Left lobe of liver (tissue), 2 donors: ENCODE measurements at regions not wholly inside any gene's neighbourhood (a gene's known extent, or its start where the extent isn't known, plus 50 kb on each side); places are given as distances from the start of the nearest gene placed in this dataset.
"Not testable (repeated sequence)": the region's sequence is repeated elsewhere in the genome, so short reads cannot be mapped to it uniquely, and the experiment has no call there.

Experiments
- ATAC-seq: fragments of 200-7000 bp; cut with Tn5 transposase; one replicate; pipeline ENCODE4 v1.9.1; 2020; ENCODE audit warnings: mild to moderate bottlenecking, moderate library complexity
- DNase-seq: peaks from one replicate; pipeline ENCODE4 v3.0.0-alpha.2; 2020; ENCODE audit warnings: low spot score
- donor health status: DM: no; HTN: no; CAD: no; lungs with moderate emphysema.
- donor health status: DM: no; HTN: yes; CAD: no.

DNA sequence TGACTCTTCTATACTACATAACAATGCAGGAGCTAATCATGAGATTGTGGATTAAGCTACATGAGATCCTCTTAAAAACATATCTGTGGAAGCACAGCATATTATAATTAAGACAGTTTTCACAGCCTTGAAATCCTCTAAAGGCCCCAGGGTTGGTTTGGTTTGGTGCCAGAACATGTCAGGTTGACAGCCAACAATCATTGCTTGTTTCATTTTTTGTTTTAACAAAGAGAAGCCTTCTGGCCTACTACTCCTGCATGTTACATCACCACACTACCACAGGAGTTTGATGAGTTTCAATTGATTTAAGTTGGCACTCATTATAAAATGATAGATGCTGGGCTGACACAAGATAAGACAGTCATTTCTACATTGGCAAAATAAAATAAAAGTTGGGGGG, 255.9 kb upstream of the ERBB4 start:
- no peak for DNase-seq
- no peak for ATAC-seq

DNA sequence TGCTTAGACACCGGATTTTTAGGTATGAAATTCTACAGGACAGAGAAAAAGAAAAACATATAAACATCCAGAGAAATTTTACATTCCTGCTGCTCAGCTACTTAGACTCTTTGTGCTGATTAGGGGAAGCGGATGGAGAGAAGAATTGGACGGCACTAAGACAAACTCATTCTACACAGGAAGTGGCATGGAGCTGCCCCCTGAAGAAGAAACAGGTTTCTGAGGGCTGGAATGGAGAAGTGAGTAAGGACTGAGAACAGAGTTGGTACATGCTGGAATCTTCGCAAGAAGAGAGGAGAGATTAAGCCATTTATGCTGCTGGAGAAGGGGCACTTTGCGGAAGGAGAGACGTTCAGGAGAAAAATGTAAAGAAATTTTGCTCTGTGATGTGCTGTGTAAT, 253.0 kb upstream of the ERBB4 start:
- DNase-seq (no peak), ATAC-seq (no peak)

DNA sequence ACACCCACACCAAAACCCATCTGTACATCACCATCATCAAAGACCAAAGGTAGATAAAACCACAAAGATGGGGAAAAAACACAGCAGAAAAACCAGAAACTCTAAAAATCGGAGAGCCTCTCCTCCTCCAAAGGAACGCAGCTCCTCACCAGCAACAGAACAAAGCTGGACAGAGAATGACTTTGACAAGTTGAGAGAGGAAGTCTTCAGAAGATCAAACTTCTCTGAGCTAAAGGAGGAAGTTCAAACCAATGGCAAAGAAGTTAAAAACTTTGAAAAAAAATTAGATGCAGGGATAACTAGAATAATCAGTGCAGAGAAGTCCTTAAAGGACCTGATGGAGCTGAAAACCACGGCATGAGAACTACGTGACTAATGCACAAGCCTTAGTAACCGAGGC, 247.5 kb upstream of the ERBB4 start:
- DNase-seq, ATAC-seq: not testable (repeated sequence)

DNA sequence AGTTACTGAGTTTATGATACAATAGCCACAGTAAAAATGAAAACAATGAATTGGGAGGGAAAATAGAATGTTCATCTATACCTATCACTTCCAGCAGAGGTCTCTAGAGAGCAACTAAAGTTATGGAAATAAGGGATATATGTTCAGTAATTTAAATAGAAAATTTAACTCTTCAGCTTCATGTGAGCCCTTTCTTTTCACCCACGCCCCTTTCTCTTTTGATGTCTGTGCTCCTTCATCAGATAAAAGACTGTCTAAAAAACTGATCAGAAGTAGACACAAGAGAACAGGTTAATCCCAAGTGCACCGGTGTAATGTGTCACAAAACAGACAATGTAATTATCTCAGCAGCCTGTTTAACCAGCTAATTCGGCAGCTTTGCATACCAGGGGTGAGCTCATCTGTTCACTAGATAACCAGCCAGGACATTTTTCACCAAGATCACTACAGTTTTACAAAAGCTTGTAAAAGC, 238.5 kb upstream of the ERBB4 start:
- no peak for DNase-seq
- ATAC-seq = peak; percentile 79

DNA sequence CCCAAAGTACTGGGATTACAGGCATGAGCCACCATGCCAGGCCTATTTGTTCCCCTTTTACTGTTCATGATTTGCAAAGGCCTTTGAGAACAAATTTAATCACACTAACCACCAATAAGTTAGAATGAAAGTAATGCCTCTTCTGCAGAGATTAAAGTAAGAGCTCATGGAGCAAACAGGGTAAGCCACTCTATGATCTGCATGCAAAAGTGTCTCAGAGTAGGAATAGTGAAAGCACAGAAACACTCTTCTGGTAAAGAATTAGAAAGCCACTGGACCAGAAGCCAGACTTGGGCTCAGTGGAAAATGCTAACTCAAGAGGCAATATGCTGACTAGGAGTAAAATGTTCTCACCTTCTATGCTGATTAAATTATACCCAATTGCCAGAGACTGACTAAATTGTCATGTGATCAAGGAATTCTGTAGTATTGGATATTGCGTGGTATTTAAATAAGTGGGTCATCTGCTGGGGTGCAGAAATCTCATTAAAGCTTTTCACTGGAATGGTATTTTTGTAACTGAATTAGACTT, 235.3 kb upstream of the ERBB4 start:
- DNase-seq = no peak
- no peak for ATAC-seq

DNA sequence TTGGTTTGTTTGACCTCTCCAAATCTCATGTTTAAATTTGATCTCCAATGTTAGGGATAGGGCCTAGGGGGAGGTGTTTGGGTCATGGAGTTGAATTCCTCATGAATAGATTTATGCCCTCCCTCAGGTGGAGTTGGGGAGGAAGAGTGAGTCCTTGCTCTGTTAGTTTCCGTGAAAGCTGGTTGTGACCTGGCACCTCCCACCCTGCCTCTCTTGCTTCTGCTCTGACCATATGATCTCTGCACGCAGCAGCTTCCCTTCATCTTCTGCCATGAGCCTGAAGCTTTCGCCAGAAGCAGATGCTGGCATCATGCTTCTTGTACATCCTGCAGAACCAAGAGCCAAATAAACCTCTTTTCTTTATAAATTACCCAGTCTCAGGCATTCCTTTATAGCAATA, 231.6 kb upstream of the ERBB4 start:
- ATAC-seq = no peak
- no peak for DNase-seq

DNA sequence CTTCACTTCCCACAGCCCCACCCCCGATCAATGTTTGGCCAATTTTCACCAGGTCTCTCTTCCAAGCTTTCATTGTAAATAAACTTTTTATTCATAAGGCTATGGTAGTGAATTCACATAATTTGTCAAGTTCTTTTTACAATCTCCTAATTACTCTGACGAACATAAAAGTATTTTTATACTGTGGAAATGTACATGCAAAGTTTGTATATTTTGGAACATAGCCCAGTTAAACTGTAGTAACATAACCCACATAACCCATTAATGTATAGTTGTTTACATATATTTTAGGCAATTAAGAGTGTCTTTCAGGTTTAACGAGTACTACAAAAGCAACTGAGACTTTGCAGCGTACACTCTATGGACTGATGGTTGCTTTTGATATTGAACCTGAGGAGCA, 228.3 kb upstream of the ERBB4 start:
- DNase-seq (no peak), ATAC-seq (no peak)

DNA sequence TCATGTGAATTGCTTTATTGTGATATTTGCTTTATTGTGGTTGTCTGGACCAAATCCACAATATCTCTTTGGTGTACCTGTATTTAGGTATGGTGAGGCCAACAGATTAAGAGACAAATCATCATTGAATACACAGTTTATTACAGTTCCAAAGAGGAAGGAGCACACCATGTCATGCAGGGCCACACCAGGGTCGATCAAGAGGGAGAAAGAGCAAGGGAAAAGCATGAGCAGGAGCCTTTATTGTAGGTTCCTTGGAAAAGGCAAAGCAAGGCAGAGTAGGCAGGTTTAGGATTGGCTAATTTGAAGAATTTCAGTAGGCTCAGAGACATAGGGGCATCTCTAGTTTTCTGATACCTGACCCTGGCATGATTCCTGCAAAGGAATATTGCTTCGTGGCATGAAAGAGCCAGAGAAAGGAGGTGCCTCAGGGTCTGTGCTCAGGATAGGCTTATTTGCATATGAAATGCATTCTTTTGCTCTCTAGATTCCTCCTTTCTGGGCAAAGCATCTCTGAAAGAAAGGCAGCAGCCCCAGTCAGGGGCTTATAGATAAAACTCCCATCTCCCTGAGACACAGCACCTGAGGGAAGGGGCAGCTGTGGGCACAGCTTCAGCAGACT, 214.2 kb upstream of the ERBB4 start:
- ATAC-seq (no peak), DNase-seq (no peak)

DNA sequence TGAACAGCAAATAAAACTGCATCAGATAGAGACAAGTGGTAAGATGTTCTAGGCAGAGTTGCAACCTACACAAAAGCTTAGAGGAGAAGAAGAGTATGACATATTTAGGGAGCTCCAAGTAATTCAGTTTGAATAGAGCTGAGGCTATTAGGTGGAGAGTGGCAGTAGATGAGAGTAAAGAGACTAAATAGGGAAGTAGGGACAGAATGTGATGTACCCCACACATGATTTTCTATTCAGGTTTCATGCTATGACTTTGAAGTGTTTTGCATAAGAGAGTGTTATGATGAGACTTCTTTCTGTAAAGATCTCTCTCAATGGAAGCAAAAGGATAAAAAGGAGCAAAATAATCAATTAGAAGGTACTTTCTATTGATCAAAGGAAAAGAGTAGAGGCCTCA, 206.8 kb upstream of the ERBB4 start:
- ATAC-seq = no peak

DNA sequence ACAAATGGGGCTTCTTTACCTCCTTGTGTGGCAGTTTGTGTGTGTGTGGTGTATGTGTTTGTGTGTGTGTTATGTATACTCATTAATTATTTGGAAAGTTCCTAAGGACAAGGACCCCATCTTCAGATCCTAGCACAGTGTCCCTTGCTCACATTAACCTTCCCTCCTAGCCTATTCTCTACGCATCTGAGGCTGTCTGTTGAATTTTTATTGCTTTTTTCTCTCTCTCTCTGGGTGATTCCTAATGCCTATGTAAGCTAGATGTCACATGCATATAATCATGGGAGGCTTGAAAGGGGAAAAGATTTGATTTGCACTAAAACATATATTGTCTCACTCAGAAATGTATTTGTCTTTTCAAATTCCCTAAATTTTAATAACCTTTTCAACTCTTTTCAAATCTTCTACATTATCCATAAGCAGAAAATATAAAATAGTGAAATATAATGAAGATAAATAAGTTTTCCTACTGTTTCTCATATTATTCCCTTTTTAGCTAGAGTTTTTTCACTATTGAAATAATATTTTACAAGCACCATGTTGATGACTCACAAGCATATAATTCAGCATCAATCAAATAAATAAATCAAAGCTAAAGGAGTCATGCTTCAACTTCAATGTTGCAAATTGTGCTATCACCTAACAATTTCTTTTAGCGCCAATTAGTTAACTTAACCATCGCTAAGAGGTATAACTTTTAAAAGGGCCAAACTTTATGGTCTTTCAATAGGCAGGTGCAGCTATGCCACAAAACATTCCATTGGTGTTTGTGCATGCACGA, 199.0 kb upstream of the ERBB4 start:
- no peak for DNase-seq
- no peak for ATAC-seq

More for the DNA sequence above, 206.8 kb upstream of the ERBB4 start:
- DNase-seq = no peak

DNA sequence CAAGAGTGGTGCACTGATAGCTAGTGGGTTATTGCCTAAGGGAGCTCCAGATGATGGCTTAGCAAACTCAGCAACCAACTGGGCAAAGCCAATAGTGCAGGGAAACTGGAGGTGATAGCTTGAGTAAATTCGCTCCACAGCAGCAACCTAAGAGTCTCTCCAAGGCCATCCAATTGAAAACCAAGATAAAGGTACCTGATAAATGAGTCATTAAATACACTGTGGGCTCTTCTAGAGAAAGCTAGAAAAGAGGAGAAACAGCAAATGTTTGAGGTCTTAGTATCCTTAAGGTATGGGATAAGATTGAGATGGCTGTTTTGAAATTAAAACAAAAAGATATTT, 197.8 kb upstream of the ERBB4 start:
- ATAC-seq (no peak), DNase-seq (no peak)

DNA sequence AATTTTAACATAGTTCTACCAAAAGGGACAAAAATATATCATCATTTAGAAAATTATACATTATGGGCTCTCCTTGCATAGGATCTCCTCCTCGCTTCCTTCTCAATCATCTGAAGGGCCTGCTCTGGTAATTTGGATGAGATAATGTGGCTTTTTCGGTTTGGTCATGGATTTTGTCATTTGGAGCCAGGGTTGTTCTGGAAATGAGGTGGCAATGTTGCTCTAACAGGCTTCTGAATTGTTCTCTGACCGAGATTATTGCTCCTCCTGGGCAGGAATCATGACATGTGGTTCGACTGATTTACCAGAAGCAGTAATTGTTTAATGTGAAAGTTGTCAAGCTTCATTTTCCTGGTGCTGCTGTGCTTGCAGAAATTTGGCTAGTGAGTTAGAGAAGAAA, 194.7 kb upstream of the ERBB4 start:
- ATAC-seq (no peak), DNase-seq (no peak)

DNA sequence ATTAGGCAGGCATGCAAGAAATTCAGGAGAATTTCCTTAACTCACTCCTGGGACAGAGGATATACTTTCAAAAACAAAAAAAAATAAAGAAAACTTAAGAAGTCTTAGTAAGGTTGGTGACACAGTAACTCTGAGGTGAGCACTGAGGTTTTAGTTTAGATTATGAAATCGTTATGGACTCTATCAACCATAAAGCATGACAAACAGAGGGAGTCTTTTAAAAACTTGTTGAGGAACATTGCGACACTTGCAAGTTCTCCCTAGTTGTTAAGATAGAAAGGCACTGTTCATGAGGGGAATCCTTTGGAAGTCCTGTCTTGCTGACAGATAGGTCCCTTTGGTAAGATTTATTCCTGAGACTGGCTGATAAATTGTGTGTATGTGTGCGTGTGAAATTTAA, 194.3 kb upstream of the ERBB4 start:
- DNase-seq (no peak), ATAC-seq (no peak)

DNA sequence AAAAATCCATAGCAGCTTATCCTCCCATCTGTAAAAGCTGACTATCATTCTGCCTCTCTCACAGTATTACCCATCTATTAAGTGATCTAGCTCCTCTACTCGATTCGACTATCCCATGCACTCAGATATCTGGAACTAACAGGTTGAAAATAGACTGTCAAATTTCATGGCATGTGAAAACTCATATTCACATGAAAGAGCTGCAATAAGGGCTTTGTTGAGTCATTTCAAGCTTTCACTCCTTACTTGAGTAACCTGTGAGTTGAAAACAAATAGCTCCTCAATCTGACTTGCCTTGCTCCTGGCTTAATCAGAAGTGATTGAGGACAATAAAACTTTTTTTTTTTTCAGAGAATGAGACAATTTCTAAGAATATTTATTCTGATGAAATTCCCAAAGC, 192.4 kb upstream of the ERBB4 start:
- ATAC-seq (no peak), DNase-seq (no peak)

DNA sequence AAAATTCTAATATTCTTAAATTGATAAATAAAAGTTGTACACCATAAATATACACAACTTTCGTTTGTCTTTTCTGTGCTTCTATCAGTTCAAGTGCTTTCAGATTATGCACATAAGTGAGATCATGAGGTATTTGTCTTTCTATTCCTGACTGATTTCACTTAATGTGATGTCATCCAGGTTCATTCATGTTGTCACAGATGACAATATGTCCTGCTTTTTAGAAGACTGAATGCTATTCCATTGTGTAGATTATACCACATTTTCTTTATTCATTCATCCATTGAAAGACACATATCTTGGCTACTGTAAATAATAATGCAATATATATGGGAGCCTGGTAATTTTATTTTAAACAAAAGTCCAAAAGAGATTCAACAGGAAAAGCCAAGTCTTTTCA, 190.1 kb upstream of the ERBB4 start:
- no peak for DNase-seq
- ATAC-seq = no peak

DNA sequence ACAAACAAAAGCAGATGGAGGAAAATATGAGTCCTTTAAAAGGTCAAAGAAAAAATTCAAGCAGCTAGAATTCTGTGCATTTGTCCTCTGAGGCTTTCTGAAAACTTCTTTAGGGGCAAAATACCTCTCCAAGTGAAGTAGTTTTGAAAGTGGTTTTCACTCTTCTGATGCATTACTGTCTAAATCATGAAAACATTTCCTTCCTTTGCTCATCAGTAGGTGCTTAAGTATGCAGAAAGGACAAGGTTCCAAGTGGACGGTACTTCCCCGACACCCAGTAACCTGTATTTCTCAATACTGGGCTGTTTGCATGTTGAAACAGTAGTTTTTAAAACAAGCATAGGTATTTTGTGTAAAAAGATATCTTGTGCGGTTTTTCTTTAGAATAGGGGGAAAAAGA, 189.1 kb upstream of the ERBB4 start:
- peak; percentile 38 for ATAC-seq
- DNase-seq = no peak

DNA sequence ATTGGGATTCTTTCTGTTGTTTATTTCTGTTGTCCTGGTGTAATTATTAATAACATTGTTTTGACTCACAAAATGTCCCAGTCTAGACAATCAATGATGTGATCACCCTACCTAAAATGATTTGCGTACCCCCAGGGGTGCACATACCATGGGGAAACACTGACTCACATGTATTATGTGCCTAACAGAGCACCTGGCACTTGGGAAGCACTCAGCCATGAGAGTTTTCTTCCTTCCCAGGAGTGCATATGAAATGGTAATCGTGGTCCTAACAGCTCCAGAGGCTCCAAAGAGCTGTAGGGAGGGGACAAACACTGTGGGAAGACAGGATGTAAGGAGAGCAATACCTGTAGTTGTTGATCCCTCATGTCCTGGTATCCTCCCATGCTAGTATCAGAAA, 187.8 kb upstream of the ERBB4 start:
- no peak for DNase-seq
- ATAC-seq = no peak

DNA sequence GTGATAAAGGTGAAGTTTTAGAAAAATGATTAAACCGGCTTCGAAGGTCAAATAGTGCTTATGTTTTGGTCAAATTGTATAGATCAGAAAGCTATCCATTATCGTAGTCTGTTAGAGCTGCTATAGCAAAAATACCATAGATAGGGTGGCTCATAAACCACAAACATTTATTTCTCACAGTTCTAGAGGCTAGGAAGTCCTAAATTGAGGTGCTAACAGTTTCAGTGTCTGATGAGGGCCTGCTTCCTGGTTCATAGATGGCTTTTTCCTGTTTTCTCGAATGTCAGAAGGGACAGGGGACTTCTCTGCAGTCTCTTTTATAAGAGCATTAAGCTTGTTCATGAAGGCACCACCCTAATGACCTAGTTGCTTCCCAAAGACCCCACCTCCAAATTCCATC, 186.6 kb upstream of the ERBB4 start:
- no peak for DNase-seq
- no peak for ATAC-seq

DNA sequence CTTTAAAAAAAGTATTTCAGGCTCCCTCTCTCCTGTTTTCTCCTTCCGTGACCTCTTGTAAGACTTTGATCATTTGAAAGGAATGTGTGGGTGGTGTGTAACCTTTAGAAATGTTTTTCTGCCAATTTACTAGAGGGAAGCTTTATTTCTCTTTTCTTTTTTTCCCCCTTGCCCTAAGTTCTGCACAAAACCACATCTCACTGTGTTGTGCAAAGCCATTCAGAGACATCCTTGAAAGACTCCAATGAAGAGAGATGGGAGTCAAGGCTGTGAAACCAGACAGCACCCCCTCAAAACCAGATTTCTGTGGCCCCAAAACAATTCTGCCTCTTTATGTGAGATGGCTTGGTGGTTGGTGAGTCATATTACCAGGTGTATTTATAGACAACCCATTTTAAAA, 184.6 kb upstream of the ERBB4 start:
- no peak for ATAC-seq
- DNase-seq = no peak

DNA sequence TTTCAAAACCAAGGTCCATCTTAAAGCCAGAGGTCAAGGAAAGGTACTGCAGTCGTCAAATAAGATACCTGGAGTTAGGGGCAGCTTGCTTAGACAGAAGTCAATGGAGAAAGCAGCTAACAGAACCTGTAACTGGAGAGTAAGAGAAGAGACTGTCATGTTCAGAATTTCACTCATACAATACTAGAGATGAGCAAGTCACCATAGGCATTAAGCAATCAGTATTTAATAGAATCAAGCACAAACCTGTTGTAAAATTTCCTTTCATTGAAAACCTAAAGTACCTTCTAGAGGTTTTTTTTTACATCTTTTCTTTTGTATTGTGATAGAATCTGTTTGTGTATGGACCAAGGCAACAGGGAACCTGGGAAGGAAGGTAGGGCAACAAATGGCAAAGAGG, 183.4 kb upstream of the ERBB4 start:
- ATAC-seq = no peak
- no peak for DNase-seq

DNA sequence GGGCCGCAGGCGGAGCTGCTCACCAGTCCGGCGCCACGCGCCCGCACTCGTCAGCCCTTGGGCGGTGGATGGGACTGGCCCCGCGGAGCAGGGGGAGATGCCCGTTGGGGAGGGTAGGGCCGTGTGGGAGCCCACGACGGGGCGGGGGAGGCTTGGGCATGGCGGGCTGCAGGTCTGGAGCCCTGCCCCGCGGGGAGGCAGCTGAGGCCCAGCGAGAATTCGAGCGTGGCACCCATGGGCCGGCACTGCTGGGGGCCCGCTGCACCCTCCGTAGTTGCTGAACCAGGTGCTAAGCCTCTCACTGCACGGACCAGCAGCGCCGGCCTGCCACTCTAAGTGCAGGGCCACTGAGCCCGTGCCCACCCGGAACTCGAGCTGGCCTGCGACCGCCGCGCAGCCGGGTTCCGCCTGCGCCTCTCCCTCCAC, 182.4 kb upstream of the ERBB4 start:
- ATAC-seq = no peak
- no peak for DNase-seq

DNA sequence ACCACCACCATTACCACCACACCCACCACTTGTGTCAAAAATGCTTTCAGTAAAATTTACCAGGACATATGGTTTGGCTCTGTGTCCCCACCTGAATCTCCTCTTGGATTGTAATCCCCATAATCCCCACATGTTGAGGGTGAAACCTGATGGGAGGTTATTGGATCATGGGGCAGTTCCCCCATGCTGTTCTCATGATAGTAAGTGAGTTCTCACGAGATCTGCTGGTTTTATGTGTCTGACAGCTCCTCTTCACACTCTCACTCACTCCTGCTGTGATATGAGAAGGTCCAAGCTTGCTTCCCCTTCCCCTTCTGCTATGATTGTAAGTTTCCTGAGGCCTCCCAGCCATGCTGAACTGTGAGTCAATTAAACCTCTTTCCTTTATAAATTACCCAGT, 176.8 kb upstream of the ERBB4 start:
- ATAC-seq, DNase-seq: not testable (repeated sequence)

DNA sequence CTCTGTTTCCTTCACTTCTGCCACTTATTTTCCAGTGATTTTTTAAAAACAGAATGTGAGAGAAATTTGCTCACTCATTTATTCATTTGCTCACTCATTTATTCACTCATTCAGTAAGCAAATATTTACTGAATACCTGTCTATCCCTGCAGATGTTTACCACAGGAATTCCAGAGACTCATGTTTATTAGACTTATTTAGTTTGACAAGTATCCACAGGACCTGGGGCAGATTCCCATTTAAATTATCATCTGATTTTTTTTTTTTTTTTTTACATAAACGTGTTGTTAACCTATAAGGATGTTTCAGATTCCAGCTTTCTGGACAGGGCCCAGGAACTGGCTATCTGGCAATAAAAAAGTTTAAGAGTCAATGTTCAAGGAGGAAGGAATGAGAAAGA, 175.1 kb upstream of the ERBB4 start:
- ATAC-seq (no peak), DNase-seq (no peak)
